Fibroblast of skin of right biceps (primary cell): ENCODE measurements at regions not wholly inside any gene's neighbourhood (a gene's known extent, or its start where the extent isn't known, plus 50 kb on each side); places are given as distances from the start of the nearest gene placed in this dataset.

ENCODE experiments used
- DNase-seq: peaks from one replicate; pipeline ENCODE4 v3.0.0-alpha.2; 2013

- DNase-seq: no peak
These were observed 433.7 kb upstream of the MGMT start for GRCh38 chr10:129033340-129033739.

- no peak for DNase-seq
These were observed 433.2 kb upstream of the MGMT start for GRCh38 chr10:129033790-129034272.

GRCh38 chr10:129035052-129035827 is 431.8 kb upstream of the MGMT start:
- no peak for DNase-seq

GRCh38 chr10:129038522-129038921 is 428.5 kb upstream of the MGMT start:
- no peak for DNase-seq

- no peak for DNase-seq
These were observed 427.4 kb upstream of the MGMT start for GRCh38 chr10:129039406-129040370.

- DNase-seq: no peak
These were observed 426.7 kb upstream of the MGMT start for GRCh38 chr10:129040377-129040776.

- DNase-seq: no peak
These were observed 425.1 kb upstream of the MGMT start for GRCh38 chr10:129041916-129042315.

GRCh38 chr10:129042776-129043595 is 424.1 kb upstream of the MGMT start:
- no peak for DNase-seq

GRCh38 chr10:129043691-129044090 is 423.4 kb upstream of the MGMT start:
- no peak for DNase-seq

- no peak for DNase-seq
These were observed 421.4 kb upstream of the MGMT start for GRCh38 chr10:129045599-129045998.

GRCh38 chr10:129046065-129046681 is 420.9 kb upstream of the MGMT start:
- peak; percentile 53 for DNase-seq

- DNase-seq: peak; percentile 18
These were observed 420.1 kb upstream of the MGMT start for GRCh38 chr10:129046962-129047361.

- DNase-seq: no peak
These were observed 419.4 kb upstream of the MGMT start for GRCh38 chr10:129047600-129047999.

GRCh38 chr10:129048513-129048912 is 418.5 kb upstream of the MGMT start:
- DNase-seq: no peak

- DNase-seq: no peak
These were observed 417.5 kb upstream of the MGMT start for GRCh38 chr10:129049501-129049900.

- no peak for DNase-seq
These were observed 411.8 kb upstream of the MGMT start for GRCh38 chr10:129055225-129055624.

- DNase-seq: no peak
These were observed 411.1 kb upstream of the MGMT start for GRCh38 chr10:129055986-129056385.

GRCh38 chr10:129056734-129057689 is 410.0 kb upstream of the MGMT start:
- no peak for DNase-seq

- no peak for DNase-seq
These were observed 409.0 kb upstream of the MGMT start for GRCh38 chr10:129057856-129058663.

GRCh38 chr10:129058664-129059155 is 408.3 kb upstream of the MGMT start:
- no peak for DNase-seq
